K562 (cell line): ENCODE measurements at regions not wholly inside any gene's neighbourhood (a gene's known extent, or its start where the extent isn't known, plus 50 kb on each side); places are given as distances from the start of the nearest gene placed in this dataset.

ENCODE experiments used
- ARID2 ChIP-seq: fragments of 450-650 bp; IDR thresholded peaks from 2 replicates; pipeline ENCODE4 v1.6.1; 2017; ENCODE audit warnings: antibody characterized with exemption, mild to moderate bottlenecking
- MXI1 ChIP-seq: IDR thresholded peaks from 2 replicates; pipeline ENCODE4 v1.6.1; 2011; ENCODE audit warnings: low read depth, mild to moderate bottlenecking, improper control_type of control experiment, low read length
- ZZZ3 ChIP-seq: fragments of 450-650 bp; IDR thresholded peaks from 2 replicates; pipeline ENCODE4 v1.6.1; 2016; ENCODE audit warnings: antibody characterized with exemption, mild to moderate bottlenecking, moderate library complexity

GRCh38 chr11:12623869-12624268 lies 50.4 kb upstream of the TEAD1 start:
- TF ChIP-seq ZZZ3 (no peak), MXI1 (no peak), ARID2 (no peak)
